Fibroblast of peridontal ligament (primary cell): ENCODE measurements at regions not wholly inside any gene's neighbourhood (a gene's known extent, or its start where the extent isn't known, plus 50 kb on each side); places are given as distances from the start of the nearest gene placed in this dataset.

ENCODE experiments used
- DNase-seq: peaks from one replicate; pipeline ENCODE4 v3.0.0-alpha.2; 2010; ENCODE audit errors: extremely low read depth

DNA sequence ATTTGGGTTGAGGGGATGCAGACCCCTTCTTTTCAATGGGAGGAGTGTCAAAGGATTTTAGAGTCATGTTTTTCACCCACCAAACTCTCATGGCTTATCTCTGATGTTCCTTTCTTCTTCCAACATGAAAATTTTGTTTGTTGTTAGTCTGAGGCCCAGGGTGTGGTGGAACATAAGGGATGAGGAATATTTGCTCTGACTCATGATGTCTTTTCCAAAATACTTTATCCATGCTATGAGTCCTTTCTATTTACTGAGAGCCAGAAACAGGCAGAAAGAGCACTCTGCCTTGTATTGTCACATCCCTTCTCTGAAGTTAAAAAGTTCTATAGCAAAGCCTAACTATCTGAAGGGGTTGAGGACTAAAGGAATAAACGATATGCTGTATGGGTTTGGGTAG is 61.6 kb upstream of the GYPA start:
- DNase-seq: no peak

DNA sequence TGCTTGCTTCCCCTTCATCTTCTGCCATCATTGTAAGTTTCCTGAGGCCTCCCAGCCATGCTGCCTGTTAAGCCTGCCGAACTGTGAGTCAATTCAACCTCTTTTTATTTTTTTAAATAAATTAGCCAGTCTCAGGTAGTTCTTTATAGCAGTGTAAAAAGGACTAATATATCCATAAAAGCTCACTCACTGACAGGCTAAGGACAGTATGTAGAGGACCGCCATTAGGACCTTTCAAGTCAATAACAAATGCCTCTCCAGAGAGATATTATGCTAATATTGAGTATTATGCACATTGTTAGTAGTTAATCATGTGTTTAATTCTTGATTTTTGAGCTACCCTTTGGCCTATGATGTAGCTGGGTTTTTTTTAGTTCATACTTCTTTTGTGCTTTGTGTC is 62.6 kb upstream of the GYPA start:
- DNase-seq: no peak

DNA sequence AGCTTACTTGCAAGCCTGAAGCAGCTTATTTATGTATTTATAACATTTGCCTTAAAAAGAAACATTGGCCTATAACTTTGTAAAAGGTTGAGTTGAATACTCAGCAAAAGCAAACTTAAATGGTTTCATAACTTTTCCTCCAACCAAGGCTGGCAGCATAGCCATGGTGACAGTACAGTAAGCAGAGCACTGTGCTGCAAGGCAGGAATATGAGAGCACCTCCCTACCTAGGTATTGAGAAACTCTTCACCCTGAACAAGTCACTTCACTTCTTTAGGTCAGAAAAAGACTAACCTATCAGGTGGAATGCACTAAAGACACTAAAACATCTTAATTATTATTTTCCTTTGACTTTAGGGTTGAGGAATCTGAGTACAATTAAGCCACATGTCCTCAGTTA is 63.9 kb upstream of the GYPA start:
- no peak for DNase-seq

DNA sequence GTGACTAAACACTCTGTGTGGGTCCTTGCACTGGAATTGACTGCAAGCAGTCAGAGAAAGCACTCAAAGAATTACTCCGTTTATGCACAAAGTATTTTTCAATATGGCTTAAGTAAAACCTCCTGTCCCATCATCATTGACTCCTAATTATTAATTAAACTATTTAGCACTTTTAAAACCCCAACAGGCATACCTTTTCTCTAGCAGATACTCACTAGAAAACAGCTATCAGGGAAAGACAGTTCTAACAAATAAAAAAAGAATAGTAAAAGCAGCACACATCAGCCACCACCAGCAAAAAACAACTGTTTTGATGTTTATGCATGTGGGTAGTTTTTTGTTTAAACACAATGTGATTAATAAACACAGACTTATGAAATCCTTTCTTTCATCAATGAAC is 66.2 kb upstream of the GYPA start:
- no peak for DNase-seq

DNA sequence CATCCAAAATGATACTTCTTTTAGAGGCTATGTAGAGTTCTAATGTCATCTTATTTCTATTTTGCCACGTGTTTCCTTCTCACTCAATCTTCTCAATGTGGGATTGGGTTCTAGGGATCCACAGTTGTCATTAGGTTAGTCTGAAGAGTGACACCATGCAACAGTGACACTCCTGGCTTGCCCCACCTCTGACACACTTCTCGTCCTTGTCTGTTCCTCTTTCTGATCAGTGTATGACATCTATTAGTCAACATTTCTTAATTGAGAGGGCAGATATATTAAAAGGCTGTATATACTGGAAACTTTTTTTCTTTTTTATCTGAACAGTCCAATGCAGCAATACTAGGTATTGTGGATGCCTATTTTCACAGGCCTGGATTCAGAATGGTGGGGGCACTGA is 67.6 kb upstream of the GYPA start:
- DNase-seq: no peak

DNA sequence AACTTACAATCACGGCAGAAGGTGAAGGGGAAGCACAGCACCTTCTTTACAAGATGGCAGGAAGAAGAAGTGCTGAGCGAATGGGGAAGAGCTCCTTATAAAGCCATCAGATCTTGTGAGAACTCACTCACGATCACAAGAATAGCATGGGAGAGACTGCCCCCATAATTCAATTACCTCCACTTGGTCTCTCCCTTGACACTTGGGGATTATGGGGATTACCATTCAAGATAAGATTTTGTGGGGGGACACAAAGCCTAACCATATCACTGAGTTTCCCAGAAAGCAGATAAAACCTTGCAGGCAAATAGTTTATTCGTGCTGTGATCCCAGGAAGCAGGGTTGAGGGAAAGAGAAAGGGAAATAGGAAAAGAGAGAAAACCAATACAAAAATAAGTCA is 69.0 kb upstream of the GYPA start:
- DNase-seq: no peak

DNA sequence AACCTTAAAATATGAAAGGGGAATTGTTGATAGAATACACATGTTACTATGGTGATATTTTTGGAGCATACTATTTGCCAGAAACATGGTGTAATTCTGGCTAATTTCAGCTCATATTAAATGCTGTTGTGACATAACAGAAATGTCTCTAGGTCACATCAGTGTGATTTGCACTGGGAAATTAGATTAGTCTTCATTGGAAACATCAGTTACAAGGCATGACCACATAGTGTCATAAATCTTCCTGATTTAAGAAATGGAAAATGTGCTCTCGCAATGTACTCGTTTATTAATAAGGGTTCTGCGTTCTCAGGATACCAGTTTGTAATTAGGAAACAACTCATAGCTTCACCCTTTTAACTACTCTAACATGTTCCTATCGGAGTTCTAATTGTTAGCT is 72.9 kb upstream of the GYPA start:
- no peak for DNase-seq

DNA sequence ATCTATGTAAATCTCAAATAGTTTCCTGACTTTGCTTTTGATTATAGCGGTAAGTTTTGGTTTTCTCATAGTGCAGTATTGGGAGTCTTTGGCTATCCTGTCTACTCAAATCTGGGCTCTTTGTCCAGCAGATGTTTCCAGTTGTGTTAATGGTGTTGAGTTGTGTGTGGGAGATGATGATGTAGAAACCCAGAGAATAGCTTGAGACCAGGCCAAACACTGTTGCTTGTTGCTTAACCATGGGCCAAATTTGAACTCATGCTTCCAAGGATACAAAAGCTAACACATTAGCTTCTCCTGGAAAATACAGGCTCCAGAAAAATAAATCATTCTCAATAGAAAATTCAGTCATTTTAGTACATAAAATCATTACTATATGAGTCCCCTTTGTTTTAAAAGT is 82.6 kb upstream of the GYPA start:
- no peak for DNase-seq

DNA sequence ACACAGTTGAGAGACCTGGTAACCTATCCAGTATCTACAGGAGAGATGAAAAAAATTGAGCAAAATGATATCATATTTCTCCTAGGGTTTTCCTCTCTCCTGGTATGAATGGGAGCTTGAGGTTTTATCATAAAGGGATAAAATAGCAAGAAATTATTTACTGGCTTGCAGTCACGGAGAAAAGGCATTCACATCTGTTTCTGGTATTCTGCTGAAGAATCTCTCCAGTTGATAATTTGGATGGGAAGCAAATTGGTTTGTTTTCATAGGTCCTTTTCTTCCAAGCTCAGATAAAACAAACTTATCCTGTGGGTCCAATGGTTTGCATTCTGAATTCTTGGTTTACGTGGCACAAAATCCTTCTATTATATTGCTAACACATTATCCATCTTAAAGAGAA is 83.1 kb upstream of the GYPA start:
- DNase-seq: no peak

DNA sequence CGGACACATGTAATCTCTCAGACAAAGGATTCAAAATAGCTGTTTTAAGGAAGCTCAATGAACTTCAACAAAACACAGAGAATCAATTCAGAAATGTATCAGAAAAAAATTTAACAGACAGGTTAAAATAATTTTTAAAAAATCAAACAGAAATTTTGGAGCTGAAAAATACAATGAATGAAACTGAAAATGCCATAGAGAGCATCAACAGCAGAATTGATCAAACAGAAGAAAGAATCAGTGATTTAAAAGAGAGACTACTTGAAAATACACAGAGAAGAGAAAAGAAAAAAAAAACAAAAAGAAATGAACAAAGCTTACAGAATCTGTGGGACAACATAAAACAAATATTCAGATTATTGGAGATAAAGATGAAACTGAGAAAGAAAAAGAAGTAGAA is 118.8 kb upstream of the GYPA start:
- DNase-seq: no peak

DNA sequence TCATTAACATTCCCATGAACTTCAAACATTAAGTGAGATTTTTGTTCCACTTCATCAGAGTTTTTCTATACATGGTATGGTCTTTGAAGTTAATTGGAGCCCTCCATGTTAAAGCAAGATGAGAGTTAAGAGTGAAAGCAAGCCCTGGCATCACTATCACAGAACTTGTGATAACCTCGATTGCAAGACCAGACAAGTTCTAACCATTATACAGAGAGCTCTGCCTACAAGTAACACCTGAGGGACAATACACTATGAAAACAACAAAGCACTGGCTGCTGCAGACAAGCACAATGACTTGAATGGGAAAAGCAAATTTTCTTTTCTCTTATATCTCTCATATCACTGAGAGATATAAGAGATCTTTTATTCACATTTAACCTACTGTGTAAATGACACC is 126.6 kb upstream of the GYPA start:
- DNase-seq: no peak

DNA sequence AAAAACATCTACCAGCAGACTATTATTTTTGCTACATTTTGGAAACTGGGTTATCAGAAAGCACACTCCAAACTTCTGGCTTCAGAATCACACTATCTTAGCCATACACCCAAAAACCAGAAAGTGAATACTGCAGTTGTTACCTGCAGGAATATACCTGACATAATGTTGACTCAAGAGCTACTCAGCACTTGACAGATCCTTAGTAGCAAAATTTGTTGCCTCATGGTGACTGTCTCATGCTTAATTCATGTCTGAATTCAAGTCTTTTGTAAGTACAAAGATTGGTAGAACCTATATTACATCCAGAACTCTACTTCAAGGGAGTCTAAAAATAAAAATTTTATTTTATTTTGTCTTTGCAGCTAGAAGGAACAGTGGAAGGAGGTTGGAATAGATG is 140.2 kb upstream of the GYPA start:
- no peak for DNase-seq

DNA sequence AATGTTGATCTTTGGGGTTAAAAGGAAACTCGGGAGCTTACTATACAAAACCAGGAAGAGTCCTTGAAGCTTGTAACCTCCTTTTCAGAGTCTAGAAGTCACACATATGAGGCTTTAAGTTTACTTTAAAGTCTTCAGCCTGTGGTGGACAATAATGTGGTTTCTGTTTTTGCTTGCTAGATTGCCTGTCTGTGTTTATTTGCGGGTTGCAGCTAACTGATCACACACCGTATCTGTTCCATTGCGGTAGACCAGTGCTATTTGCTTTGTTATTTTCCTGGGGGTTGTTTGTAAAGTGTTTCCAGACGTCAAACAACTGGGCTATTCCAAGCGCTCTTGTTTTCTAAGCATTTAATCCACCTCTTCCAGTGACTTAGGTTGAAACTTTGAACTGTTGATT is 143.0 kb upstream of the GYPA start:
- no peak for DNase-seq

DNA sequence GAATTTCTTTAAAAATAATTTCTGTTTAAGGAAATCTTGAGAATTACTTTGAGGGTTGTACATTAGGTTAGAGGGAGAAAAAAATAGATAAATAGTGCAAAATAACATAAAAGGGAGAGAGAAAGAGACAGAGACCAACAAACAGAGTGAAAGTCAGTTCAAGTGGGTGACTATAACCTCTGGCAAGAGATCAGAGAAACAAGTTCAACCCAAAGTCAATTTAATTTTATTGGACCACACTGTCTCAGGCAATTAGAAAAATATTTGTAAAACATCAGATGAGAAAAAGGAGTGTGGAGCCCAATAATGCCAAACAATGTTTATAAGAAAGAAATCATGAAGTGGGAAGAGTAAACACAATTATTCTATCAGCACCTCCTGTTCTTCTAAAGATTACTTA is 143.5 kb upstream of the GYPA start:
- DNase-seq: no peak

DNA sequence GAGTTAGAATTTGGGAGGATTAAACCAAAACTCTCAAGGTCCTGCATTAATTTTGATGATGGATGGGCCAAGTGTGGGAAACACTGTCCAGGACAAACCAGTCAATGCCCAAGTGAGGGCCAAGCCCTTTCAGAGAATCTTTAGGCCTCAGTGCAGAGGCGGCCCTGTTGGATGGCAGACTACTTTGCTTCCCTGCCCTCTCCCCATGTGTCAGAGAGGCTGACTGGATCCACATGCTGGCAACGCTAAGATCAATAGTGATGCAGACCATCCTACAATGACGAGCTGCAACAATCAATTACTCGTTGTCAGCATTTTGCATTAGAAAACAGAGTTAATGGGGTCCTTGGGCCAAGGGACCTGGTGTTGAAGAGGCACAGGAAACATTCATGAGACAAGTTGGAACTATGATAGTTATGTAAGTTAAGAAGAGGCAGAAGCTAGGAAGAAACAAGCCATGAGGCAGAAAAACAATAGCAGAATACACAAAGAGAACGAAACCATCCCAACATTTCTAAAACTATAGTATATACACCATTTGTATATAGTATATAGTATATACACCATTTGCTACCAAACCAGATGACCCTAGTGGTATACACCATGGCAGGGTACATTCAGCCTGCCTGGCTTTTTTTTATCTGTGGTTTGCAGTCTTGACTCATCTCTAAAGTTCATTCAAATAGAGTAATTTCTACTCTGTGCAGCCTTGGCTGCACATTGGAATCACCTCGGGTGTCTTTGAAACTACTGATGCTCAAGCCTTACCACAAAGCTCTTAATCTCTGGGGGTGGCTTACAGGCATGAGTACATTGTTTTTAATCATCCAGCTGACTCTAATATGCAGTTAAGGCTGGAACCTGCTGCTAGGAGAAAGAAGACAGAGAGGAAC is 147.7 kb upstream of the GYPA start:
- DNase-seq: no peak

DNA sequence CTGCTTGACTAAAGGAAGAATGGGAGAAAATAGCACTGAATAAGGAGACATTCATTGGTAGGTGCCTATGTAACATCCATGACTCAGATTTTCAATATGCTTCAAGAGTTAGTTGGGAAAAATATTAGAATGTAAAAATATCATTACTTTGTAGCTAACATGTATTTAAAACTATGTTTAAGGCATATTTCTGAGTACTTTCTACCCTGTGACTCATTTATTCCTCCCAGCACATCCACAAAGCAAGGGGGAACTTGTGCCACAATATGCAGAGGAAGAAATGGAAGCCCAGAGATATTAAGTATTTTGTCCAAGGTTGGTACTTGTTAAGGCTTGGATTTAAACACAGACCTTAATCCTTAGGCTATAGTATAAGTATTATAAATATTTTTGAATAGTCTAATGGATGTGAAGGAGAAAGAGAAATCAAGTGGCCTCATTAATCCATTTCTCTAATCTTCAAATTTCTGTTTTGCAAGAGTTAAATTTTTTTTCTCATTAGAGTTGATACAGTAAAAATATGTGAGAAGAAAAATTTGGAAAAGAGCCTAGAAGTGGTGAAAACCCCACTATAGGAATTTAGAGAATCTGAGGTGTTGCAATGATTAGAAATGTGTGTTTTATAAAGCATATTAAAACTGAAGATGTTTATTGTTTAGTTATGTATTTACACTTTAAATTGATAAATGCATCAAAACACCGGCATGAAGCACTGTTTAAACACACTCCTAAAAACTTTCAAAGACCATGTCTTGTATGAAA is 149.3 kb upstream of the GYPA start:
- DNase-seq: no peak

DNA sequence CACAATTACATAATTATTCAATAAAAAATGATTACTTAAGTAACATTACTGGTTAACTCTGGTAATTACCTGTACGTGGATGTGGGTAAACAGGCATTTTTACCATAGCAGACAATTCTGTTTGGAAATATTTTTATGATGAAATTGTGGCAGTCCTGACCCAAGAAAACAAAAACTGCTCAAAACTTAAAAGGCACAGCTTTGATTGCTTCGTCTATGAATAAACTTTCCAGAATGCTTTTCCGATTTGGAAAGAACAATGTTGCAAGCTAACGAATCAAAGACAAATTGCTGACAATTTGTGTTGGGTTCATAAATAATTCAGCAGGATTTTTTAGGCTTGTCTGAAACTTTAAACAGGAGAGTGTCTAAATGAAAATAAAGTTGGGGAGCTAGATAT is 150.6 kb upstream of the GYPA start:
- no peak for DNase-seq

DNA sequence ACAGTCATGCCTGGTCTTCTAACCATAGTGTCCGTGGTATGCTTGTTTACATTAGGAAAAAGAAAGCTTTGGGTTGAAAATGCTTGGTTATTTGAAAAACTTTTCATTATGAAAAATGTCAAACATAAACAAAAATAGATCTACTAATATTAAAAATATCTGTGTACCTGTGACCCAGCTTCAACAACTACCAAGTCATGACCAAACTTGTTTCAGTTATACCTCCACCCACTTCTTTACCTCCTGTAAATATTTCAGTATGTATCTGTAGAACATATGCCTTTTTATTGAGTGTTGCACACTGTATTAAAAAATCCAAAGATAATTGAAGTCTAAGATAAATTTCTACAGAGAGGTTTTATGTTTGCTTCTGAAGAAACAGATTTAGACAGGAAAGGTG is 153.7 kb upstream of the GYPA start:
- DNase-seq: no peak

DNA sequence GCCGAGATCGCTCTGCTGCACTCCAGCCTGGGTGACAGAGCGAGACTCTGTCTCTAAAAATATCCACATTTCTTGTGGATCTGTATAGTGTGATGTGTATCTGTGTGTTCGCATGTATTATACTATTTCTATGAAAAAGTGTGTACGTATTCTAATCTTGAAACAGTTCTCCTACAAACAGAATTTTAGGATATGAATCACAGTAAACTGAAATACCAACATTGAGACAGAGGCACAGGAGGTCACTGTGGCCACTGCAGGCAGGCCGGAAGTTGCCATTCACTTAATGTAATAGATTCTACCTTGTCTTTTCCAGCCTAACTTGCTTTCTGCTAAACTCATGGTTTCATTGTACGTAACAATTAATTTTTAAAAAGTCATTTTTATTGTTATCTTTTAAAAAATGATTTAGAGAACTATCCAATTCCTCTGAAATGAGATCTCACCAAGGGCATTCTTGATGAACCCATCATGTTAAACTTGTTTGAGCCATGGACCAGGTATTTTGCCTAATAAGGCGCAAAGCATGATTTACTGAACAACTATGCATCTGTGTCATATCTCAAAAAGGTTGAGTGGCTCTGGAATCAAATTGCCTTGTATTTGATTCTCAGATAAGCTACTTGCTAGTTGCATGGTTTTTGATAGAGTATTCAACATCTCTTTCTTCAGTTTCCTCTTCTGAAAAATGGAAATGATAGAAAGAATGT is 154.9 kb upstream of the GYPA start:
- no peak for DNase-seq

DNA sequence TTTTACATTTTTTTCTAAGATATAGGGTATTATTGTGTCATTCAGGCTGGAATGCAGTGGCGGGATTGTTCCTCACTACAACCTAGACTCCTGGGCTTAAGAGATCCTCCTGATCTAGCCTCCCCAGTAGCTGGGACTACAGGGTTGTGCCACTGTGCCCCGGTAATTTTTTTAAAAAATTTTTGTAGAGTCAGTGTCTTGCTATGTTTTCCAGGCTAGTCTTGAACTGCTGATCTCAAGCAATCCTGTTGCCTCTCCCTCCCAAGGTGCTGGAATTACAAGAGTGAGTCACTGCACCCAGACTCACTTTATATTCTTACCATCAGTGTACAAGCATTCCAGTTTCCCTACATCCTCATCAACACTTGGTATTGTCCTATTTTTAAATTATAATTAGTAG is 156.4 kb upstream of the GYPA start:
- DNase-seq: no peak

DNA sequence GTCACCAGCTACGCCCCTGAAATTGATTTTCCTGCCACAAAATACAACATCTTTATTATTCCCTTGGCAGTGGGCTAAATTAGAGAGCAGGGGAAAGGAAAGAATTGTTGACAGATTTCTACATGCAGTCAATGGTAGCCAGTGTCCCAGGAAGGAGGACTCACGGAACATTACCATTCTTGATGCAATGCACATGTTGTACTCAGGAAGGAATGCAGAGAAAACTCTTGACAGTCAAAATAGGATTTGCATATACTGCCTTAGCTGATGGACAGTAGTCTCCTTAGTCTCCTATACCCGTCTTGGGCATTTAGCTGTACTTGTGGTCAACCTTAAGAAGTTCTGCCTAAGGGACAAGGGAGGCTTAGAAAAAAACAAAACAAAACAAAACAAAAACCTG is 158.0 kb upstream of the GYPA start:
- no peak for DNase-seq

DNA sequence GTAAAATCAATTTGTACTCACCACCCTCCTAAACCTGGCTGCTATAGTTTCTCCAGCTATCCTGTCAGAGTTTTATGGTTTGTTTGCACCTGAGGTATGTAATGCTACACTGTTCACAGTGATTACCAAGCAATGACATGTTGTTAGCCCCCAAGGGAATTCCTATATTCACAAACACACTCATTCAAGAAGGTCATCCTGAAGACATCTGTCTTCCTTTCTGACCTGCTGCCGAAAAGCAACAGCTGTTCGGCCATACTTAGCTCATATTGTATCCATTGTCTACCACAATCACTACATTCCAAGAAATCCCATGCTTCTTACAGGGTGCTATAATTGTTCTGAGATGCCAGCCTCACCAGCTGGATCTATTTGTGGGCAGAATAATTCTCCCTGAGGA is 160.1 kb upstream of the GYPA start:
- no peak for DNase-seq
